NCI-H146 treated with DMSO at 0.1 percent for 48 hours (cell line): ENCODE measurements at regions not wholly inside any gene's neighbourhood (a gene's known extent, or its start where the extent isn't known, plus 50 kb on each side); places are given as distances from the start of the nearest gene placed in this dataset.

Source experiments
- DNase-seq: peaks from one replicate; lab custom pipeline; 2025; ENCODE audit not compliant: unreplicated experiment; lab: John Stamatoyannopoulos, UW

DNA sequence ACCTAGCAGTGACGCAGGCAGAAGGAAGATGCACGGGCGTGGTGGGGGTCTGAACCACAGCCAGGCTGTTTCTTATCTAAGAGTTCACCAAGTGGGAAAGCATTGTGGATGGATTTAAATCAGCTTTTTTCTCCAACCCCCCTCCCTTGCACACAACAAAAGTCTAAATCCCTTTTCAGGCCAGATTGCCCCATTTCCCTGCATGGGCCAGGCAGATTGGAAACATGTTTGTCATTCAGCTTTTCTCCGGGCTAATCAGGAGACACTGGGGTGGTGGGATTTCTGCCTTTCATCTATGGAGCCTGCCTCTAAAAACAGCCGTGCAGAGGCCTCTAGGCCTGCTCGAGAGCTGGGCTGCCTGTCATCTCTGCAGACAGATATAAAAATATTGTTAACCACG is 166.3 kb upstream of the LEF1 start:
- DNase-seq: no peak

- no peak for DNase-seq
Observed at GRCh38 chr4:108334031-108334430, 165.3 kb upstream of the LEF1 start.

- no peak for DNase-seq
Observed at GRCh38 chr4:108333353-108333942, 164.7 kb upstream of the LEF1 start.

DNA sequence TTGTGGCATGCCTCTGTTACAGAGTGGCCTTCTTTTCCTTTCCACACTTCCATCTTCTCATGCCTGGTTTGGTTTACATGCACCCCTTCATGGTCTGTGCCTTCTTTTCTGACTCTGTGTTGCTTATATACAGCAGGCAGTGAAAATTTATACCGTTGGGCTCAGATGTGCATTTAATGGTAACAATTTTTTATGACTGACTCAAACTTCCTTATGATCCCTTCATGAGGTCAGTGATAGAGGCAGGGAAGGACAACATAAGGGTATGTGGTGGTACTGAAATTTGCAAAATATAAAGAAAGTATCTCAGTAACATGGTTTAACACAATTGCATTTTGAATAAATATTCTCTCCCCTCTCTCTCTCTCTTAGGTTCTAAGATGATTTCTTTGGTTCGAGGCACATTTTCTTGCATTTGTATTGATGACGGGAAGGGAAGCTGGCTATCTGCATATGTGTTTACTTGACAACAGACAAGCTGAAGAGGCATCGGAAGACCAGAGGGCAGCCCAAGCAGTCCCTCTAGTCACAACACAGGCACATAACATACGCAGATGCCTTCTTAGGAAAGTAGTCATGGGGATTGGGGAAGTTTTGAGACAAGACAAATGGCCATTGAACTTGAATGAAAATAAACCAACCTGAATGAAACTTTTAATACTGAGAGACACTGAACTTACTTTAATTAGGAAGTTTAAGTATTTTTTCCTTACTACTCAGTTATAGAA is 163.3 kb upstream of the LEF1 start:
- no peak for DNase-seq

DNA sequence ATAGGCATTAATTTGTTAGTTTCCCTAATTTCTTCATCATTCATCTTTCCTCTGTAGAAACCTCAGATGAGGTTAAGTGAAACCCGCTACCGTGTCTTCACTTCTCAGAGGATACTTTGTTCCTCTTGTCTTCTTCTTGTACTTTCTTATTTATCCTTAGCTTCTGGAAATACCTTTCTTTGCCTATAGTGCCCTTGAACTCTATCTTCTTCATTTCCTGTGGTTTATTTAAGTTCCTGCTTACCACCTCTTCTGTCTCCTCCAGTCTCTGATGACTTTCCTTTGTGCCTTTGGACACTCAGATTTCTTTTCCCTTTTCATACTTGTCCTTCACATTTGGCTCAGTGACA is 159.6 kb upstream of the LEF1 start:
- DNase-seq: no peak

GRCh38 chr4:108327642-108328382 is 159.1 kb upstream of the LEF1 start:
- no peak for DNase-seq

- no peak for DNase-seq
Observed at GRCh38 chr4:108325561-108325960, 156.8 kb upstream of the LEF1 start.

DNA sequence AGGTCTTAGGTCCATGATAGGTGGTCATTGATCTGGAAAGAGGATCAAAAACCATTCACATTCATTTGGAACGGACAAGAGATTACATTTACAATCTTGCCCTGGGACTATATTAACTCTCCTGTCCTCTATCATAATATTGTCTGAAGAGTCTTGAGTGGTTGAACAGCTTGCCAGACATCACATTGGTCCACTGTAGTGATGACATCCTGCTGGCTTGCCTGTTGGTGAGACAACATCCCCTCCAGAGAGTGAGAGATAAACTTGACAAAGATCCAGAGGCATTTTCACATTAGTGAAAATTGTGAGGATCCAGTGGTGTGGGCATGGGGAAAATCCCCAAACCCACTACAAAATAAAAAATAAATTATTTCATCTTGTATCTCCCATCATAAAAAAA is 155.7 kb upstream of the LEF1 start:
- DNase-seq: no peak

- no peak for DNase-seq
Observed at GRCh38 chr4:108322497-108322896, 153.8 kb upstream of the LEF1 start.

DNA sequence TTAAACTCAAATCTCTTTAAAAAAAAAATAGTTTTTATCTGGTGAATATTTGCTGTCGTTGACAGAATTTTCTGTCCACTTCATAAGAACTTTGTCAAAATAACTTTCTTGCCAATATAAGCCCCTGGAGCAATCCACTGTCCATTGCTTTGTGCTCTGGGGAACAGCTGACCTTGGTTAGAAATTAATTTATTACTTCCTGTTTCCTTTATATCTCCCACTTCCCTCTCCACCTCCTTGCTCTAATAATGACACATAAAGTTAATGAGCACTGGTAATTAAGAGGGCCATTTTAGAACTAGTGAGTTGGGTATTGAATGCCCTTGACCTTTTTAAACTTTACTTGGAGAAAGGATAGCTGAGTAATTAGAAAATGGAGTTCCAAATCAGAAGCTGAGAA is 151.3 kb upstream of the LEF1 start:
- no peak for DNase-seq

- DNase-seq: no peak
Observed at GRCh38 chr4:108317377-108317776, 148.6 kb upstream of the LEF1 start.

GRCh38 chr4:108315694-108316093 is 147.0 kb upstream of the LEF1 start:
- DNase-seq: no peak

DNA sequence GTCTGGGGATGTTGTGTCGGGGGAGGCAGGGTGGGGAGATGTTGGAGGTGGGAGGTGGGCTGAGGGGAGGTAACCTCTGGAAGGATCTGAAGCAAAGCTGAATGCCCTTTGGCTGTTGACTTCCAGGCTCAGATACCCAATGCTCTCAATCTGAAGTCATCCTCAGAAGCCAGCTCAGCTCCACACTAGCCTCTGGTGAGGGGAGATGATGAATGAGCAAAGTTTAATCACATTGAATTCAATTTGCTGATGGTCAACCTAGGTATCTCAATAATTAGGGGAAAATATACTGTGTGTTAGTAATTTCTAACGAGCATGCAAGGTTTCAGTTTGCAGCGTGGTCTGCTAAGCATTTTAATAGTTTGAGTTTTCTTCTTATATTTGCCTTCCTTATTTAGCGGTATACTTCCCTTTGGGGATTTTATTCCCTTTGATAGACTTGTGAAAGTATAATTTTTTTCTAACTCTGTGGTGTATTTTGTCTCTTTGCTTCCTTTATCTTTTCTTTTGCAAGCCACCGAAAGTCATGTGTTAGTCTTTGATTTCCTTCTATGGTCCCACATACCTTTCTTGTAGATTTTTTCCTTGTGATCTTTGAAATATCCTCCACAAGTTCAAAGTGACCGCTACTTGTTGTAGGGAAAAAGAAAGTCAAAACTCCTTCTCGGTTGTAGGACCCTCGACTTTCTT is 146.3 kb upstream of the LEF1 start:
- DNase-seq: no peak

GRCh38 chr4:108313546-108314339 is 145.0 kb upstream of the LEF1 start:
- no peak for DNase-seq

- DNase-seq: no peak
Observed at GRCh38 chr4:108311313-108311712, 142.6 kb upstream of the LEF1 start.

GRCh38 chr4:108303488-108304177 is 134.9 kb upstream of the LEF1 start:
- DNase-seq: no peak

GRCh38 chr4:108301545-108302251 is 133.0 kb upstream of the LEF1 start:
- DNase-seq: no peak

GRCh38 chr4:108297605-108298004 is 128.9 kb upstream of the LEF1 start:
- no peak for DNase-seq

- no peak for DNase-seq
Observed at GRCh38 chr4:108292229-108292628, 123.5 kb upstream of the LEF1 start.

GRCh38 chr4:108291137-108291536 is 122.4 kb upstream of the LEF1 start:
- DNase-seq: no peak
